GM10248 (cell line): ENCODE measurements at regions not wholly inside any gene's neighbourhood (a gene's known extent, or its start where the extent isn't known, plus 50 kb on each side); places are given as distances from the start of the nearest gene placed in this dataset.
"Not testable (repeated sequence)": the region's sequence is repeated elsewhere in the genome, so short reads cannot be mapped to it uniquely, and the experiment has no call there.

ENCODE experiments used
- CTCF ChIA-PET: fragments of 300-600 bp; sonication (Branson Sonifier 250); formaldehyde crosslinking; extraction: SDS; loops from one replicate; lab custom pipeline; 2021; ENCODE audit warnings: antibody characterized with exemption; lab: Yijun Ruan, JAX
- POLR2A ChIA-PET: fragments of 350-650 bp; sonication (Branson Sonifier 250); formaldehyde crosslinking; extraction: SDS; loops from one replicate; lab custom pipeline; 2020; ENCODE audit warnings: antibody characterized with exemption; lab: Yijun Ruan, JAX
- DNase-seq: peaks from one replicate; pipeline ENCODE4 v3.0.0; 2012; ENCODE audit errors: extremely low spot score
- TF ChIP-seq, protein P1 (sequence below): IDR thresholded peaks from 2 replicates; pipeline ENCODE4 v1.5.1; 2012; ENCODE audit warnings: mild to moderate bottlenecking, low read depth; ENCODE audit errors: extremely low read depth, missing control alignments, control extremely low read depth

GRCh38 chr9:21615446-21615845 lies 133.3 kb upstream of the IFNE start:
- ChIA-PET CTCF (interaction anchor here (0.9 kb wide), 1 partner anchor 10 kb away, joined by 3 read pairs; no protein-coding TSS in a partner anchor), POLR2A (no interaction called here)
- TF ChIP-seq, protein P1, sequence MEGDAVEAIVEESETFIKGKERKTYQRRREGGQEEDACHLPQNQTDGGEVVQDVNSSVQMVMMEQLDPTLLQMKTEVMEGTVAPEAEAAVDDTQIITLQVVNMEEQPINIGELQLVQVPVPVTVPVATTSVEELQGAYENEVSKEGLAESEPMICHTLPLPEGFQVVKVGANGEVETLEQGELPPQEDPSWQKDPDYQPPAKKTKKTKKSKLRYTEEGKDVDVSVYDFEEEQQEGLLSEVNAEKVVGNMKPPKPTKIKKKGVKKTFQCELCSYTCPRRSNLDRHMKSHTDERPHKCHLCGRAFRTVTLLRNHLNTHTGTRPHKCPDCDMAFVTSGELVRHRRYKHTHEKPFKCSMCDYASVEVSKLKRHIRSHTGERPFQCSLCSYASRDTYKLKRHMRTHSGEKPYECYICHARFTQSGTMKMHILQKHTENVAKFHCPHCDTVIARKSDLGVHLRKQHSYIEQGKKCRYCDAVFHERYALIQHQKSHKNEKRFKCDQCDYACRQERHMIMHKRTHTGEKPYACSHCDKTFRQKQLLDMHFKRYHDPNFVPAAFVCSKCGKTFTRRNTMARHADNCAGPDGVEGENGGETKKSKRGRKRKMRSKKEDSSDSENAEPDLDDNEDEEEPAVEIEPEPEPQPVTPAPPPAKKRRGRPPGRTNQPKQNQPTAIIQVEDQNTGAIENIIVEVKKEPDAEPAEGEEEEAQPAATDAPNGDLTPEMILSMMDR = no peak

DNA sequence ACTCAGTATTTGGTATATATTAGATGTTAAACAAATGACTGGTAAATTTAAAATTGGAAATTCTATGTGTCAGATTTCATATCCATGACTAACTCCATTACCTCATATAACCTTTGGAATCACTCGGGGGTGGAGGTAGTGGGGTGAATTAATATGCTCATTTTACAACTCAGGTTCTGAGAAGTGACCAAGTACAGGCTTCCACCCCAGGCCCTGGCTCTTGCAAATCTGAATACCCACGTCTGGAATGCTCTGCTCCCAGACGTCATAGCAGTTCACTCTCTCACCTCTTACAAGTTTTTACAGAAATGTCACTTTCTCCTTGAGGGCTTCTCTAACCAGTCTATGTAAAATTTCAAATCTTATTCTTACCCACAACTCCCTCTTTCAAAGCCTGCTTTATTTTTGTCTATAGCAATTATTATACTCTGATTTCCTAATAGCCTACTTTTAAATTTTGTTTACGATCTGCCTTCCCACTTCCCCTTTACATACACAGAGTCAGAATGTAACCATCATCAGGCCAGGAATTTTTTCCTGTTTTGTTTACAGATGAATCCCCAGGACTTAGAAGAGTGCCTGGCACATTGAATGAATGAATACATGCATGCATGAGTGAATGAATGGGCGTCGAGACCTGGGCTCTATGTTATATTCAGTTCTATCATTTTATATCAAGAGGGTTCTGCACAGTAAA lies 134.1 kb upstream of the IFNE start:
- DNase-seq = no peak
- TF ChIP-seq, protein P1 = no peak
- CTCF ChIA-PET = no interaction called here
- POLR2A ChIA-PET = no interaction called here

More at GRCh38 chr9:21615446-21615845, 133.3 kb upstream of the IFNE start:
- no peak for DNase-seq

- DNase-seq = no peak
- POLR2A ChIA-PET = no interaction called here
- TF ChIP-seq, protein P1 = no peak
- CTCF ChIA-PET = no interaction called here
Observed at GRCh38 chr9:21624675-21625644, 142.8 kb upstream of the IFNE start.

- ChIA-PET POLR2A (no interaction called here), CTCF (no interaction called here)
- TF ChIP-seq, protein P1 = no peak
- DNase-seq = no peak
Observed at GRCh38 chr9:21626493-21626892, 144.4 kb upstream of the IFNE start.

DNA sequence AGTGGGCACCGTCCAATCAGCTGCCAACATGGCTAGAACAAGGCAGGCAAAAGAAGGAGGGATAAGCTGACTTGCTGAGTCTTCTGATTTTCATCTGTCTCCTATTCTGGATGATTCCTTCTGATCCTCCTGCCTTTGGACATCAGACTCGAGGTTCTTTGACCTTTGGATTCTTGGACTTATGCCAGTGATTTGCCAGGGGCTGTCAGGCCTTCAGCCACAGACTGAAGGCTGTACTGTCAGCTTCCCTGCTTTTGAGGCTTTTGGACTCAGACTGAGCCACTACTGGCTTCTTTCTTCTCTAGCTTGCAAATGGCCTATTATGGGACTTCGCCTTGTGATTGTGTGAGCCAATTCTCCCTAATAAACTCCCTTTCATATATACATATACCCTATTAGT lies 146.8 kb upstream of the IFNE start:
- DNase-seq, CTCF ChIA-PET, POLR2A ChIA-PET: not testable (repeated sequence)

DNA sequence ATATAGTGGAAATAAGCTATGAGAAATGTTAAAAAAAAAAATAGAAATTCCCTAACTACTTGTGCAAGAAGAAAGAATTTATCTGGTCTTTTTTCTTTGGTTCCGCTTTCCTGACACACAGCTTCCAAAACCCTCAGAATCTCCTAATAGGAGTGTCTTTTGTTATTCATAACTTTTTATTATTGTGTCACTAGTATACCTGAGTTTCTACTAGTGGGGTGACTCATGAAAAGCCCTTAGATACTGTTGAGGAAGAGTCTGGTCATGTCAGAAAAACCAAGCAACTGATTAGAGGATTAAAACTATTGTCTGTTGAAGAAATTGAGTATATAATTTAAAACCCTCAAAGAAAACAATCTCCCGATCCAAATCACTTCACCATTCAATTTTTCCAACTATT lies 152.8 kb upstream of the IFNE start:
- no peak for DNase-seq
- TF ChIP-seq, protein P1 = no peak
- ChIA-PET CTCF (no interaction called here), POLR2A (no interaction called here)

DNA sequence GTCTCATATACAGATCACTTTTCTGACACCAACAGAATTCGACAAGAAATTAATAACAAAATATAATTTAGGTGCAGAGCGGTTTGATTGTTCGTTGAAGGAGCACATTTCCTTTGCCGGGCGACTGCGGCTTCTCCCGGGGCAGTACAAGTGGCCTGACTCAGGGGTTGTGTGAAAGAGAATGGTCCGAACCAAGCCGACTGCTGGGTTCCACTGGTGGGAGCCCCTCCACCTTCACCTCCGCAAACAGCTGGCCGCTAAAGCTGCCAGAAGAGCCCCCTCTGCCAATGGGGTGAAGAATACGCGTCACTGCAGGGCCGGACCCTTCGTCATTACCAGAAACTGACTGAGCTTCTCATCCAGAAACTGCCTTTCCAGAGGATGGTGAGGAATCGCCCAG lies 156.0 kb upstream of the IFNE start:
- ChIA-PET CTCF (no interaction called here), POLR2A (no interaction called here)
- TF ChIP-seq, protein P1 = no peak
- DNase-seq = no peak
